Panc1 (cell line): ENCODE measurements at regions not wholly inside any gene's neighbourhood (a gene's known extent, or its start where the extent isn't known, plus 50 kb on each side); places are given as distances from the start of the nearest gene placed in this dataset.

ENCODE experiments used
- ATAC-seq: fragments of 200-7000 bp; cut with Tn5 transposase; 2 replicates; pipeline ENCODE4 v1.9.1; 2020; ENCODE audit warnings: mild to moderate bottlenecking, moderate library complexity
- BruUV-seq: library from RNA; stranded (reverse); fragments of 400-500 nt; replicated peaks from 2 replicates; lab custom pipeline; 2021; lab: Mats Ljungman, UMichigan
- CTCF ChIA-PET: fragments of 300-600 bp; sonication (Branson Sonifier 250); formaldehyde crosslinking; loops from one replicate; lab custom pipeline; 2022; ENCODE audit warnings: antibody characterized with exemption; lab: Charles Lee
- POLR2A ChIA-PET: fragments of 300-600 bp; sonication (Branson Sonifier 250); formaldehyde crosslinking; loops from one replicate; lab custom pipeline; 2022; ENCODE audit warnings: antibody characterized with exemption; lab: Charles Lee
- DNase-seq: peaks from one replicate; pipeline ENCODE4 v3.0.0-alpha.2; 2010; ENCODE audit warnings: low read depth, low spot score
- H3K27ac ChIP-seq: 2 replicates; pipeline ENCODE4 v1.5.1; 2011; ENCODE audit warnings: mild to moderate bottlenecking, low read length, inconsistent platforms
- H3K27me3 ChIP-seq: fragments of 200-500 bp; sonication (Bioruptor generic); 2 replicates; pipeline ENCODE4 v1.6.0; 2014; ENCODE audit warnings: low read length, inconsistent platforms; ENCODE audit not compliant: control insufficient read depth, insufficient read depth
- H3K36me3 ChIP-seq: fragments of 200-500 bp; sonication (Bioruptor generic); 2 replicates; pipeline ENCODE4 v1.5.1; 2014; ENCODE audit warnings: inconsistent platforms, mild to moderate bottlenecking, low read length, moderate library complexity; ENCODE audit not compliant: control insufficient read depth, insufficient read depth
- H3K4me1 ChIP-seq: 2 replicates; pipeline ENCODE4 v1.5.1; 2011; ENCODE audit warnings: inconsistent platforms, mild to moderate bottlenecking, low read length, moderate library complexity; ENCODE audit not compliant: control insufficient read depth, insufficient read depth
- H3K4me3 ChIP-seq, 2 experiments: 2 replicates each; pipeline ENCODE4 v1.5.1; 2011 to 2012; ENCODE audit warnings: low read depth in 2 of 2, low read length in 2 of 2, mild to moderate bottlenecking in 2 of 2, inconsistent platforms in 1 of 2, moderate library complexity in 1 of 2
- H3K9me3 ChIP-seq: fragments of 200-500 bp; sonication (Bioruptor generic); 2 replicates; pipeline ENCODE4 v1.5.1; 2014; ENCODE audit warnings: low read depth, mild to moderate bottlenecking, inconsistent platforms, low read length, moderate library complexity; ENCODE audit not compliant: control insufficient read depth, insufficient read depth
- POLR2AphosphoS5 ChIP-seq: IDR thresholded peaks from 2 replicates; pipeline ENCODE4 v1.6.1; 2012; ENCODE audit warnings: mild to moderate bottlenecking, low read depth, low read length, moderate library complexity
- REST ChIP-seq, 2 experiments: IDR thresholded peaks; 2 replicates each; pipeline ENCODE4 v1.6.1; 2011 to 2012; ENCODE audit warnings: low read depth in 2 of 2, control low read depth in 1 of 2, low read length in 1 of 2, mild to moderate bottlenecking in 1 of 2, moderate library complexity in 1 of 2; ENCODE audit not compliant: insufficient read depth in 1 of 2
- SIN3A ChIP-seq: IDR thresholded peaks from 2 replicates; pipeline ENCODE4 v1.6.1; 2012; ENCODE audit warnings: low read depth, mild to moderate bottlenecking, low read length, moderate library complexity, borderline replicate concordance; ENCODE audit not compliant: insufficient read depth
- TCF7L2 ChIP-seq: IDR thresholded peaks from 2 replicates; pipeline ENCODE4 v1.6.1; 2011; ENCODE audit warnings: mild to moderate bottlenecking, low read depth, low read length, inconsistent platforms
- in situ Hi-C: cut with HindIII; loops from 2 replicates; pipeline ENCODE4 v1.10.0; 2016; ENCODE audit warnings: low sequenced_read_pairs, low pct_unique_long_range_greater_than_20kb
- intact Hi-C: fragments of 100-400 bp; cut with micrococcal nuclease; formaldehyde crosslinking; loops from one replicate; pipeline ENCODE4 v1.10.0; 2022; ENCODE audit not compliant: unreplicated experiment
- TF ChIP-seq, protein P1 (sequence below): fragments of 450-650 bp; IDR thresholded peaks from 2 replicates; pipeline ENCODE4 v1.5.1; 2017; ENCODE audit warnings: mild to moderate bottlenecking

GRCh38 chr3:120854908-120855526 is 53.0 kb upstream of the STXBP5L start:
- Histone ChIP-seq H3K4me1 (no peaks in the 10 kb centered on the region), H3K36me3 (no peaks in the 10 kb centered on the region), H3K27ac (no peak overlapping the region), H3K4me3 (no peak overlapping the region), H3K27me3 (peaks cover 2% of the 10 kb centered on the region; the same call in 1 of the 2 replicates), H3K9me3 (no peaks in the 10 kb centered on the region)
- no TSS peak for BruUV-seq
- TF ChIP-seq REST (IDR thresholded peaks at IDR 0.05; ENCODE audit: insufficient read depth in 1 of 2, low read depth in 2 of 2, low read length in 1 of 2) (no peak), POLR2AphosphoS5 (no peak), TCF7L2 (no peak), SIN3A (no peak)
- TF ChIP-seq, protein P1, sequence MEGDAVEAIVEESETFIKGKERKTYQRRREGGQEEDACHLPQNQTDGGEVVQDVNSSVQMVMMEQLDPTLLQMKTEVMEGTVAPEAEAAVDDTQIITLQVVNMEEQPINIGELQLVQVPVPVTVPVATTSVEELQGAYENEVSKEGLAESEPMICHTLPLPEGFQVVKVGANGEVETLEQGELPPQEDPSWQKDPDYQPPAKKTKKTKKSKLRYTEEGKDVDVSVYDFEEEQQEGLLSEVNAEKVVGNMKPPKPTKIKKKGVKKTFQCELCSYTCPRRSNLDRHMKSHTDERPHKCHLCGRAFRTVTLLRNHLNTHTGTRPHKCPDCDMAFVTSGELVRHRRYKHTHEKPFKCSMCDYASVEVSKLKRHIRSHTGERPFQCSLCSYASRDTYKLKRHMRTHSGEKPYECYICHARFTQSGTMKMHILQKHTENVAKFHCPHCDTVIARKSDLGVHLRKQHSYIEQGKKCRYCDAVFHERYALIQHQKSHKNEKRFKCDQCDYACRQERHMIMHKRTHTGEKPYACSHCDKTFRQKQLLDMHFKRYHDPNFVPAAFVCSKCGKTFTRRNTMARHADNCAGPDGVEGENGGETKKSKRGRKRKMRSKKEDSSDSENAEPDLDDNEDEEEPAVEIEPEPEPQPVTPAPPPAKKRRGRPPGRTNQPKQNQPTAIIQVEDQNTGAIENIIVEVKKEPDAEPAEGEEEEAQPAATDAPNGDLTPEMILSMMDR = no peak
- intact Hi-C loops = no loop called here
- CTCF ChIA-PET = no interaction called here
- in situ Hi-C loops = no loop called here
- DNase-seq = no peak
- POLR2A ChIA-PET = no interaction called here
- no peak for ATAC-seq

DNA sequence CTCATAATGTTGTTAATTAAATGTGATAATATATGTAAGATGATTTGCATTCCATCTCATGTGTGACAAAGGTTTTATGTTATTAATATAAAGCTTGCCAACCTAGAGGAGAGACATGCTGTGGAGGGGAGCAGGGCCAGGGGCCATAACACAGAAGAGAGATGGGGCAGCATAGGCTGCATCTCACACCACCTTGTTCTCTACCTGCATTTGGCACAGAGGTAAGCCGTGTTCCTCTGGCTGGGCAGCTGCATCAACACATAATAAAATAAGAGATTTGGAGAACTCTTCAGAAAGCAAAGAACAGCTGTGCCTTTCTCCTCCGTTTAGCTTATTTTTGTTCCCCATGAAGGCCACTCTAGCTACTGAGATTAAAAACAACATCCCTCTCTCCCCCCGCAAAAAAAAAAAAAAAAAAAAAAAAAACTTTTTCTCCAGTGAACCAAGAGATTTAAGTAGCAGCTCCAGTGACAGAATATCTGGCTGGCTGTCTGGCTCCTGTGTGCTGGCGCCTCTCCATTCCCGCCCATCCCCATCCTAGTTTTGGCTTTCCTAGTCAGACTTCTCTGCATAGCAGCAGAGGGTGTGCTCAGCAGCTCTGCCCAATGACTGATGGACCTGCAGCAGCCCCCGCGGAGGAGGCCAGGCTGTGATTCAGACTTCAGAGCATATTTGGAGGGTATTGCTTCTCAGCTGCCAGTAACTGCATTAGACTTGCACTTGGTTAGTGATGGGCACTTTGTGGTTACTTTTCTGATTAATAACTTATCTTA is 52.2 kb upstream of the STXBP5L start:
- CTCF ChIA-PET = no interaction called here
- POLR2A ChIA-PET = interaction anchor here (0.6 kb wide), 1 partner anchor 660 kb away, joined by 5 read pairs; no protein-coding TSS in a partner anchor
- TF ChIP-seq POLR2AphosphoS5 (no peak), TCF7L2 (no peak), REST (IDR thresholded peaks at IDR 0.05; ENCODE audit: insufficient read depth in 1 of 2, low read depth in 2 of 2, low read length in 1 of 2) (no peak), SIN3A (no peak)
- TF ChIP-seq, protein P1 = no peak

More for the DNA sequence above, 52.2 kb upstream of the STXBP5L start:
- intact Hi-C loops (no loop called here), in situ Hi-C loops (no loop called here)
- no peak for ATAC-seq
- Histone ChIP-seq H3K9me3 (no peaks in the 10 kb centered on the region), H3K27ac (no peak overlapping the region), H3K4me3 (no peak overlapping the region), H3K36me3 (no peaks in the 10 kb centered on the region), H3K27me3 (peaks cover 2% of the 10 kb centered on the region; the same call in 1 of the 2 replicates), H3K4me1 (no peaks in the 10 kb centered on the region)
- no TSS peak for BruUV-seq
- DNase-seq = no peak
